Fibroblast of lung (primary cell): ENCODE measurements at regions not wholly inside any gene's neighbourhood (a gene's known extent, or its start where the extent isn't known, plus 50 kb on each side); places are given as distances from the start of the nearest gene placed in this dataset.

Source experiments
- DNase-seq, 2 donors: peaks; one replicate each; pipeline versions ENCODE4 v3.0.0 to v3.0.0-alpha.2; 2010; ENCODE audit warnings: low read depth in 2 of 2
- H2AFZ ChIP-seq: 2 replicates; pipeline ENCODE4 v1.5.1; 2012; ENCODE audit warnings: low read length, control low read depth, inconsistent platforms
- H3K27ac ChIP-seq: 2 replicates; pipeline ENCODE4 v1.5.1; 2011; ENCODE audit warnings: low read length, control low read depth; ENCODE audit not compliant: insufficient read depth
- H3K27me3 ChIP-seq: 2 replicates; pipeline ENCODE4 v1.5.1; 2011; ENCODE audit warnings: mild to moderate bottlenecking, low read length; ENCODE audit not compliant: control insufficient read depth, insufficient read depth
- H3K36me3 ChIP-seq: 2 replicates; pipeline ENCODE4 v1.5.1; 2011; ENCODE audit warnings: low read length; ENCODE audit not compliant: control insufficient read depth, insufficient read depth
- H3K4me1 ChIP-seq: 2 replicates; pipeline ENCODE4 v1.5.1; 2011; ENCODE audit warnings: low read length; ENCODE audit not compliant: control insufficient read depth, insufficient read depth; ENCODE audit errors: extremely low read depth
- H3K4me2 ChIP-seq: 2 replicates; pipeline ENCODE4 v1.5.1; 2011; ENCODE audit warnings: low read length, control low read depth; ENCODE audit not compliant: insufficient read depth; ENCODE audit errors: extremely low read depth
- H3K4me3 ChIP-seq, 4 experiments: fragments of 200-600 bp in 1 of 4; sonication (generic) in 1 of 4; replicated peaks in 1 of 4; 2 replicates each; pipeline ENCODE4 v1.5.1; 2011 to 2016; ENCODE audit warnings: low read length in 4 of 4, low read depth in 3 of 4, mild to moderate bottlenecking in 3 of 4, control low read depth in 2 of 4, inconsistent platforms in 1 of 4, mixed read lengths in 1 of 4; ENCODE audit not compliant: insufficient read depth in 1 of 4; ENCODE audit errors: control extremely low read depth in 1 of 4
- H3K79me2 ChIP-seq: 2 replicates; pipeline ENCODE4 v1.5.1; 2012; ENCODE audit warnings: mild to moderate bottlenecking, low read length, inconsistent platforms; ENCODE audit not compliant: control insufficient read depth, insufficient read depth
- H3K9ac ChIP-seq: 2 replicates; pipeline ENCODE4 v1.5.1; 2011; ENCODE audit warnings: mild to moderate bottlenecking, low read length, control low read depth; ENCODE audit not compliant: insufficient read depth
- H3K9me3 ChIP-seq: 2 replicates; pipeline ENCODE4 v1.5.1; 2012; ENCODE audit warnings: low read depth, low read length; ENCODE audit not compliant: control insufficient read depth, insufficient read depth
- H4K20me1 ChIP-seq: 2 replicates; pipeline ENCODE4 v1.5.1; 2011; ENCODE audit warnings: low read length; ENCODE audit not compliant: control insufficient read depth, insufficient read depth; ENCODE audit errors: extremely low read depth
- EZH2 ChIP-seq: IDR thresholded peaks from 2 replicates; pipeline ENCODE4 v1.5.1; 2012; ENCODE audit warnings: low read length, control low read depth, mild to moderate bottlenecking; ENCODE audit errors: missing control alignments
- TF ChIP-seq, protein P1 (sequence below), 2 donors: IDR thresholded peaks in 1 of 2; conservative IDR thresholded peaks in 1 of 2; 1 replicate in 1 of 2; 2 replicates in 1 of 2; pipeline ENCODE4 v1.5.1; 2011 to 2012; ENCODE audit warnings: low read length in 2 of 2, control low read depth in 1 of 2, inconsistent platforms in 1 of 2, low read depth in 1 of 2, mild to moderate bottlenecking in 1 of 2

DNA sequence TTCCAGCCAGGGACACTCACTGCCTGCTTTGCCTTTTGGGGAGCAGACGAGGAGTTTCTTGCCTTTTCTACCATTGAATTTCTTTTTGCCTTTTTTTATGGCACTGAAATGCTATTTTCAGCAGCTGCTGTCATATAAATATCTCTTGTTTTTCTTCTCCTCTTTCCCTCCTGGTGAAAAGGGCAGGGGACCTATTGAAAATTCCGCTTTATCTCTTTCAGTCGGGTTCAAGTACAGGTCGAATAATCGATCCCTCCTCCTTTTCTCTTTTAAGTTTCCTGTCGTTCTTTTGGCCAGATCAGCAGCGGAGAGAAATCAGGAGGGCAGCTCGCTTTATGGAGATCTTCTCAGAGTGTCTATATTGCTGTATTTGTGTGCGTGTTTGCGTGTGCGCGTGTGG, 67.4 kb upstream of the CASZ1 start:
- no peaks in the 10 kb centered on the region for H4K20me1 ChIP-seq
- no peak overlapping the region for H3K9ac ChIP-seq
- H3K79me2 ChIP-seq, result no peaks in the 10 kb centered on the region
- H3K36me3 ChIP-seq, result no peaks in the 10 kb centered on the region
- no peak overlapping the region for H3K4me3 ChIP-seq
- H3K9me3 ChIP-seq, result no peaks in the 10 kb centered on the region
- no peak for TF ChIP-seq EZH2
- TF ChIP-seq, protein P1, sequence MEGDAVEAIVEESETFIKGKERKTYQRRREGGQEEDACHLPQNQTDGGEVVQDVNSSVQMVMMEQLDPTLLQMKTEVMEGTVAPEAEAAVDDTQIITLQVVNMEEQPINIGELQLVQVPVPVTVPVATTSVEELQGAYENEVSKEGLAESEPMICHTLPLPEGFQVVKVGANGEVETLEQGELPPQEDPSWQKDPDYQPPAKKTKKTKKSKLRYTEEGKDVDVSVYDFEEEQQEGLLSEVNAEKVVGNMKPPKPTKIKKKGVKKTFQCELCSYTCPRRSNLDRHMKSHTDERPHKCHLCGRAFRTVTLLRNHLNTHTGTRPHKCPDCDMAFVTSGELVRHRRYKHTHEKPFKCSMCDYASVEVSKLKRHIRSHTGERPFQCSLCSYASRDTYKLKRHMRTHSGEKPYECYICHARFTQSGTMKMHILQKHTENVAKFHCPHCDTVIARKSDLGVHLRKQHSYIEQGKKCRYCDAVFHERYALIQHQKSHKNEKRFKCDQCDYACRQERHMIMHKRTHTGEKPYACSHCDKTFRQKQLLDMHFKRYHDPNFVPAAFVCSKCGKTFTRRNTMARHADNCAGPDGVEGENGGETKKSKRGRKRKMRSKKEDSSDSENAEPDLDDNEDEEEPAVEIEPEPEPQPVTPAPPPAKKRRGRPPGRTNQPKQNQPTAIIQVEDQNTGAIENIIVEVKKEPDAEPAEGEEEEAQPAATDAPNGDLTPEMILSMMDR (conservative IDR thresholded peaks at IDR 0.05 in 1 of 2, IDR thresholded peaks at IDR 0.05 in 1 of 2; ENCODE audit: low read depth in 1 of 2, low read length in 2 of 2), result no peak
- H3K27me3 ChIP-seq, result peaks cover 16% of the 10 kb centered on the region
- no peak overlapping the region for H3K27ac ChIP-seq
- H2AFZ ChIP-seq, result no peak overlapping the region
- no peak overlapping the region for H3K4me2 ChIP-seq
- DNase-seq, result no peak
- H3K4me1 ChIP-seq, result no peaks in the 10 kb centered on the region

DNA sequence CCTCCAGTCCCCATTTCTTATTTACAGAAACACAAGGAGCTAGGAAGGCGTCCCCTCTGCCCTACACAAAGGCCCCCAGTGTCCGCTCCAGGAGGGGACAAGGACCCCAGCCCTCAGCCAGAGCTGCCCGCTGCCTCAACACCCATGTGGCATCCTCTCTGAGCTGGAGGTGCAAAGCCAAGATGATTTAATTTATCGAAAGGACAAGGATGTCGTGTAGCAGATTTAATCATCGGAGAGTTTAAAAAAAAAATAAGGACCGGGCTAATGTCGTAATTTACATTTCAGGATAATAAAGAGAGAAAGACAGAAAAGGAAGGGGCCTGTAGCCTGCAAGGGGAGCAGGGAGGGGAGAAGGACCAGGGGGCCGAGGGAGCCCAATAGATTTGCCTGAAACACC, 68.3 kb upstream of the CASZ1 start:
- Histone ChIP-seq H4K20me1 (no peaks in the 10 kb centered on the region), H3K27ac (no peak overlapping the region), H3K79me2 (no peaks in the 10 kb centered on the region), H3K9ac (no peak overlapping the region), H3K4me1 (no peaks in the 10 kb centered on the region), H3K4me2 (no peak overlapping the region), H3K27me3 (peaks cover 18% of the 10 kb centered on the region), H3K9me3 (no peaks in the 10 kb centered on the region), H3K36me3 (no peaks in the 10 kb centered on the region), H2AFZ (no peak overlapping the region), H3K4me3 (no peak overlapping the region)
- DNase-seq, result no peak
- TF ChIP-seq, protein P1 (conservative IDR thresholded peaks at IDR 0.05 in 1 of 2, IDR thresholded peaks at IDR 0.05 in 1 of 2; ENCODE audit: low read depth in 1 of 2, low read length in 2 of 2), result no peak
- no peak for TF ChIP-seq EZH2

DNA sequence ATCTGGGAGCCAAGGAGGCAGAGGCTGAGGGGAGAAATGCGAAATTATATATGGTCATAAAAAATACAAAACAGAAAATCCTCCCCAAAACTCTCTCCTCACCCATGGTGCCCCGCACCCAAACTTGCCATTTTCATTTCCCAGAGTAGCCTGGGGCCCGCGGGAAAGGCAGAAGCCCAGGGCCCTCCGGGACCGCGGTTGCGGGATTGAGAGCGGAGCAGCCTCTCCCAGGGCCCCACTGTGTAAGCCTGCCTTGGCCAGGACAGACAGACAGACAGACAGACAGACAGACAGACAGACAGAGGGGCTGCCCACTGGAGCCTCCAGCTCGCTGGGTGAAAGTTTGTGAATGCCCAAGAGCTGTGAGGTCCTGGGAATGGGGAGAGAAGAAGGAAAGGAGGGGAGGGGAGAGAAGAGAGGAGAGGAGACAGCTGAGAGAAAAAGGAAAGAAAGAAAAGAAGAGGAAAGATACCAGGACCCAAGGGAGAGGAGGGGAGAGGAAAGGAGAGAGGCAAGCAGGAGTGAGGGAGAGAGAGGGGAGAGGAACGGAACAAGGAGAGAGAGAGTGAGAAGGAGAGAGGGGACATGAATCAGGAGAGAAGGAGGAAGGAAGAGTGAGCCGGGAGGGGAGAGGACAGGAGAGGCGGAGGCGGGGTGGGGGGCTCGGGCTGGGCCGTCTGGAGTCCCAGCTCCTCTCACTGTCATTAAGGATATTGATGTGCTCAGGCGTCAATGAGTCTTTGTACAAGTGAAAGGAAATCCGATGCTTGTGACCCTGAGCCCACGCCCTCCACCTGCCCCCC, 69.3 kb upstream of the CASZ1 start:
- no peak for DNase-seq
- no peak overlapping the region for H3K4me2 ChIP-seq
- H3K27ac ChIP-seq, result no peak overlapping the region
- no peaks in the 10 kb centered on the region for H3K9me3 ChIP-seq
- H3K79me2 ChIP-seq, result no peaks in the 10 kb centered on the region
- peaks cover 17% of the 10 kb centered on the region for H3K27me3 ChIP-seq
- no peak overlapping the region for H2AFZ ChIP-seq
- TF ChIP-seq, protein P1 (conservative IDR thresholded peaks at IDR 0.05 in 1 of 2, IDR thresholded peaks at IDR 0.05 in 1 of 2; ENCODE audit: low read depth in 1 of 2, low read length in 2 of 2), result no peak
- no peak for TF ChIP-seq EZH2
- no peaks in the 10 kb centered on the region for H4K20me1 ChIP-seq
- no peaks in the 10 kb centered on the region for H3K36me3 ChIP-seq
- H3K9ac ChIP-seq, result no peak overlapping the region
- H3K4me3 ChIP-seq, result no peak overlapping the region
- H3K4me1 ChIP-seq, result no peaks in the 10 kb centered on the region
